KBM-7 (cell line): ENCODE measurements at regions not wholly inside any gene's neighbourhood (a gene's known extent, or its start where the extent isn't known, plus 50 kb on each side); places are given as distances from the start of the nearest gene placed in this dataset.

Experiments
- DNase-seq: peaks from one replicate; pipeline ENCODE4 v3.0.0-alpha.2; 2015
- in situ Hi-C: fragments of 300-500 bp; cut with MboI; formaldehyde crosslinking; loops from 2 replicates; pipeline ENCODE4 v1.14.3; 2020; ENCODE audit warnings: low sequenced_read_pairs, low pct_unique_long_range_greater_than_20kb, mixed read lengths

- no peak for DNase-seq
- in situ Hi-C loops, result no loop called here
Observed at GRCh38 chr10:16304311-16304710, 132.5 kb upstream of the PTER start.

GRCh38 chr10:16310440-16310839 lies 126.4 kb upstream of the PTER start:
- DNase-seq, result no peak
- in situ Hi-C loops, result no loop called here

DNA sequence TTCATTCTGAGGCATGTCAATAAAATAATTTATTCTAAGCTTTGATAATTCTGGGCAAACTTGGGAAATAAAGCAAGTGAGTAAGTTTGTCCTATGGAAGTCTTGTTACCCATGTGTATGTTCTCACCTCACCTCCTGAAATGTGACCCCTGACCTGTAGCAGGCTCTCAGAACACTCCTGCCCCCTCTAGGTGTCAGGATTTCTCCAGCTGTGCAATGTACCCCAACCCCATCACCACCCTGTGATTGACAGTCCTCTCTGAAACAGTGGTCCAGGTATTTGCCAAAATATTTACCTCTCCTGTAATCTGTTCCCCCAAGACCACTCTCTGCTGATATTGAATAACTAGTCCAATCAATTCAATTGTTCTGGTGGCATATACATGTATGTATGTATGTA lies 122.6 kb upstream of the PTER start:
- DNase-seq, result no peak
- in situ Hi-C loops, result no loop called here

DNA sequence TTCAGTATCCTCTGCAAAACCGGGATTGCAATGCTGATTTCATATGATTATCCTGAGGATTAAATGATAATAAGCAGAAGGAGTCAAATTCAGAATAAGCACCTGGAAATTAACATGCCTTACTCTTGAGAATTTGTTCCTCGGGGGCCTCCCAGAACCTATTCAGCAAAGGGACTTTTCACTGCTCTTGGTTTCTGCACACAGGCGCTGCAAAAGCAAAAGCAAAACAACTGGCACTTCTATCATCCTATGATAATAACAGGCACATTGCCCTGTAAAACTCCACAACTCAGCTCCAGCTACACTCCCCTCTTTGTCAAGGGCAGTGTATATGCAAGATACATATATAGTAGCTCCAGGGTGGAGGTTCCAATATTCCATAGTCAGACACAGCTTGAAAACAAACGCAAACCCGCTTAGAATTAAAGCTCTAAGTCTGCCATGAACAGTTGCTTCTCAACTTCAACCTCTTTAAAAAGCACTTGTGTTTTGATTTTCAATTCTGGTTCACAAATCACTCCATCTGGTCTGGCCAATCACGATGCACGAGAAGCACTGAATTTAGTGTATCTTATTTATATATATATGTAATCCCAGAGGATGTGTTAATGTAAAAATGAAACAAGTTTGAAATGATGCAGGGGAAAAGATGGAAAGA lies 119.9 kb upstream of the PTER start:
- in situ Hi-C loops, result no loop called here
- DNase-seq, result no peak

DNA sequence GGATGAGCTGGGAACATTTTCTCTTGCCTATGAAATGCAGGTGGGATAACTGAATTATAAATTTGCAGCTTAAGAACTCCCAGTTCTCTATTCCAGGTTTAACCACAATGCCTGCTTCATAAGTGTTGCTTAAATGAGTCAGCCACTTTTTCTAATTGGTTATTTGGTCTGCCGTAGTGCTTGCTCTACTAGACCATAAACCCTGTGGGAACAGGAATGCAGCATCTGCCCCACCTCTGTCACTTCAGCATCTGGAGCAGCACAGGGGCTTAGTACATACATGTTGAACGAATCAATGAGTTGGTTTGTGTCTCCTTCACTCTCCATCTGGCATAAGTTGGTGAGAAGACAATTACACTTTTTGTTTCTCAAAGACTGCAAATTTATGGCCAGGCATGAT lies 95.2 kb upstream of the PTER start:
- in situ Hi-C loops, result no loop called here
- no peak for DNase-seq

DNA sequence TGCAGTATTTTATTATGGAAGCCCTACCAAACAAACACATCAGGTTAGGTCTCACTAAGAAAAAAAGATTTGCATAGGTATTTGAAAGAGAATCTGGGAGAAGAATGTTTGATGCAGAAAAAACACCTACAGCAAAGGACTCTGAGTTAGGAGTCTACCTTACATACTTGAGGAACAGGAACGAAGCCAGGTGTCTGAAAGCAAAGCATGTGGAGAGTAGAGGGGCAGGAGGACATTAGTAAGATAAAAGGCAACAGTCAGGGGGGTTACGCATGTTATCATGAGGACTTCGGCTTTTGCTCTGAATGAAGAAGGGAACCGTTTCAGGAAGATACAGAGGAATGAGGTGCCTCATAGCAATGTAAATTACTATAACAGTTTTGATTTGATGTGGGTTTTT lies 87.9 kb upstream of the PTER start:
- in situ Hi-C loops, result no loop called here
- no peak for DNase-seq

DNA sequence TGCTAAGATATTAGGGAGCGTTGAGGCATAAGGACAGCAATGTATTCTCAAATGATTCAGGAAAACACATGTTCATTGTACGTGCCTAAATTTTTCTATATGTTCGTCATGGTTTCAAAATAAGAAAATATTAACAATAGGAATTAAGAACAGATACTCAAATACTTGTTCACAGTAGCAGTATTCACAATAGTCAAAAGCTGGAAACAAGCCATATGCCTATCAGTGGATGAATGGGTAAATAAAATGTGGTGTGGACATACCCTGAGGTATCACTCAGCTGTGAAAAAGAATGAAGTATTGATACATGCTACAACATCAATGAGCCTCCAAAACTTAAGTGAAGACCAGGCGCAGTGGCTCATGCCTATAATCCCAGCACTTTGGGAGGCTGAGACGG lies 84.7 kb upstream of the PTER start:
- DNase-seq, result no peak
- in situ Hi-C loops, result no loop called here

GRCh38 chr10:16360001-16360400 lies 76.8 kb upstream of the PTER start:
- DNase-seq, result no peak
- in situ Hi-C loops, result no loop called here

- in situ Hi-C loops, result no loop called here
- DNase-seq, result no peak
Observed at GRCh38 chr10:16360425-16360824, 76.4 kb upstream of the PTER start.

- in situ Hi-C loops, result no loop called here
- no peak for DNase-seq
Observed at GRCh38 chr10:16361086-16361485, 75.7 kb upstream of the PTER start.

- in situ Hi-C loops, result no loop called here
- DNase-seq, result no peak
Observed at GRCh38 chr10:16363741-16364140, 73.1 kb upstream of the PTER start.

GRCh38 chr10:16367621-16368292 lies 69.1 kb upstream of the PTER start:
- in situ Hi-C loops, result no loop called here

DNA sequence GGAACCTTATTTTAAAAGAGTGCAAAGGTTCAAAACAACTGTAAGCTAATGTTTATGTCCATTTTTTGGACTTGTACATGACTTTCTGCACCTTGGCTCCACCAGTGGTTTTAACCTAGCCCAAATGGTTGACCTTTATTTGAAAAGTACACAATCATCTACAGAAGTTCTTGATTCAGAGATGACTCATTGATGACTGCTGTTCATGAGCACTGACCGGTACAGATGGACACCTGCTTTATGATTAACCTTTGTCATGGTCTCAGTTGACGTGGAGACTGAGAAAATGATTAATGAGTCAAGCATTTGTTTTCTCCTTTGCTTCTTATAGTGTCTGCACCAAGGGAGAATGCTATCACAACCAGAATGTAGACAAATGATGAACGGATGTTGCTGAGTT lies 55.7 kb upstream of the PTER start:
- DNase-seq, result no peak
- in situ Hi-C loops, result no loop called here

More at GRCh38 chr10:16367621-16368292, 69.1 kb upstream of the PTER start:
- DNase-seq, result no peak

DNA sequence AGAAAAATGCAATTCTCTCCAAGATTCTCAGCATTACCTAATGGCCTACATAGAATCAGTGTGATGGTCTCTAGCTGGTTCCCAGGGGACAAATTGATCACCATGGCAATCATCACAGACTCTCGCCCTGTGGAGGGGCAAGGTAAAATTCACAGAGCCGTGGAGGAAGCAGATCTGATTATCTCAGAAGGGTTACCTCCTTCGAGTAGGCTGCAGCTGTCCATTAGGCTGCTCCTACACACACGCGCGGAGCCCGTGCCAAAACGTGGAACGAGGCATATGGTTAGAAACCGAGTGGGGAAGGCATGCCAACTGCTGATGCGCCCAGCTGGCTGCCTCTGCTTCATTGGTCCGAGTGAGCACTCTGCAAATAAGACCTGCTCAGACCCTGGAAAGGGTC lies 52.8 kb upstream of the PTER start:
- no peak for DNase-seq
- in situ Hi-C loops, result no loop called here

- no peak for DNase-seq
- in situ Hi-C loops, result no loop called here
Observed at GRCh38 chr10:16386855-16387254, 50.0 kb upstream of the PTER start.
